ENCODE measurements at regions not wholly inside any gene's neighbourhood (a gene's known extent, or its start where the extent isn't known, plus 50 kb on each side); places are given as distances from the start of the nearest gene placed in this dataset.

- no peak for TF ChIP-seq CTCF (IDR thresholded peaks at IDR 0.05)
Measured at GRCh38 chr11:79940165-79940564, 499.3 kb upstream of the TENM4 start.

- no peak for TF ChIP-seq CTCF (IDR thresholded peaks at IDR 0.05)
Measured at GRCh38 chr11:79939111-79939510, 498.3 kb upstream of the TENM4 start.

GRCh38 chr11:79937676-79938334, 497.0 kb upstream of the TENM4 start:
- TF ChIP-seq CTCF (IDR thresholded peaks at IDR 0.05), result no peak

- TF ChIP-seq CTCF (IDR thresholded peaks at IDR 0.05), result no peak
Measured at GRCh38 chr11:79932612-79933011, 491.8 kb upstream of the TENM4 start.

DNA sequence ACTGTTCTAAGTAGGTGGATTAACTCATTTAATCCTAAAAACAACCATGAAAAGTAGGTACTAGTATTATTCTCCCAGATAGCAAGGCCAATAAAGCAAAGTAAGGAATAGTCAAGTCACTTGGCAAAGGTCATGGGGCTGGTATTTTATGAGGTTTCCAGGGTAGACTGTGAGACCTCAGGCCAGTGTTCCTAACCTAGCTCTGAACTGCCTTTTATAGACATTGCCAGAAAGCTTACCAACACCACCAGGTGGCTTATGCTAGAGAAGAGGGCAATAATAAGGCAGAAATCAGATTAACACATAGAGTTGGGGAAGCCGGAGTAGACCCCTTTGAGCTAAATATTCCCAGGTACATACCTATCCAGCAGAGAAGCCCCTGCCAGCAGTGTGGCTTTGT, 490.9 kb upstream of the TENM4 start:
- no peak for TF ChIP-seq CTCF (IDR thresholded peaks at IDR 0.05)

GRCh38 chr11:79926707-79927106, 485.9 kb upstream of the TENM4 start:
- TF ChIP-seq CTCF (IDR thresholded peaks at IDR 0.05), result no peak

- no peak for TF ChIP-seq CTCF (IDR thresholded peaks at IDR 0.05)
Measured at GRCh38 chr11:79925570-79925969, 484.7 kb upstream of the TENM4 start.

GRCh38 chr11:79922641-79923040, 481.8 kb upstream of the TENM4 start:
- TF ChIP-seq CTCF (IDR thresholded peaks at IDR 0.05), result no peak
